HT-29 (cell line): ENCODE measurements at regions not wholly inside any gene's neighbourhood (a gene's known extent, or its start where the extent isn't known, plus 50 kb on each side); places are given as distances from the start of the nearest gene placed in this dataset.
A peak's percentile ranks its signal among the peaks of the same experiment; 100 is the strongest.
"Not testable (repeated sequence)": the region's sequence is repeated elsewhere in the genome, so short reads cannot be mapped to it uniquely, and the experiment has no call there.

Source experiments
- DNase-seq: peaks from one replicate; pipeline ENCODE4 v3.0.0-alpha.2; 2015; ENCODE audit warnings: low spot score

GRCh38 chr14:80056497-80056801 is 154.9 kb downstream of the DIO2 start:
- DNase-seq, result no peak

- peak; percentile 44 for DNase-seq
Observed at GRCh38 chr14:80055667-80056496, 155.4 kb downstream of the DIO2 start.

- no peak for DNase-seq
Observed at GRCh38 chr14:80055226-80055625, 156.1 kb downstream of the DIO2 start.

GRCh38 chr14:80054020-80054419 is 157.3 kb downstream of the DIO2 start:
- no peak for DNase-seq

- no peak for DNase-seq
Observed at GRCh38 chr14:80049055-80049454, 162.2 kb downstream of the DIO2 start.

GRCh38 chr14:80047761-80048160 is 163.5 kb downstream of the DIO2 start:
- no peak for DNase-seq

GRCh38 chr14:80037349-80037748 is 174.0 kb downstream of the DIO2 start:
- no peak for DNase-seq

GRCh38 chr14:80024417-80024816 is 186.9 kb downstream of the DIO2 start:
- no peak for DNase-seq

GRCh38 chr14:80018476-80018875 is 192.8 kb downstream of the DIO2 start:
- not testable (repeated sequence) for DNase-seq

GRCh38 chr14:80017795-80018194 is 193.5 kb downstream of the DIO2 start:
- no peak for DNase-seq

GRCh38 chr14:80010245-80010644 is 201.1 kb downstream of the DIO2 start:
- not testable (repeated sequence) for DNase-seq

GRCh38 chr14:80005561-80005960 is 205.7 kb downstream of the DIO2 start:
- DNase-seq, result no peak

- DNase-seq, result no peak
Observed at GRCh38 chr14:80004871-80005270, 206.4 kb downstream of the DIO2 start.

GRCh38 chr14:80003138-80003537 is 208.2 kb downstream of the DIO2 start:
- DNase-seq, result no peak

GRCh38 chr14:79997509-79998208 is 213.6 kb downstream of the DIO2 start:
- DNase-seq, result no peak

- no peak for DNase-seq
Observed at GRCh38 chr14:79992407-79993198, 218.7 kb downstream of the DIO2 start.

- DNase-seq, result no peak
Observed at GRCh38 chr14:79991866-79992265, 219.4 kb downstream of the DIO2 start.

- no peak for DNase-seq
Observed at GRCh38 chr14:79989990-79990389, 221.3 kb downstream of the DIO2 start.

- DNase-seq, result no peak
Observed at GRCh38 chr14:79986251-79986650, 225.1 kb downstream of the DIO2 start.

GRCh38 chr14:79972230-79972629 is 239.1 kb downstream of the DIO2 start:
- no peak for DNase-seq

GRCh38 chr14:79971330-79971729 is 240.0 kb downstream of the DIO2 start:
- DNase-seq, result no peak

GRCh38 chr14:79967453-79967852 is 243.9 kb downstream of the DIO2 start:
- no peak for DNase-seq
